Spleen (tissue), 11 donors: ENCODE measurements at regions not wholly inside any gene's neighbourhood (a gene's known extent, or its start where the extent isn't known, plus 50 kb on each side); places are given as distances from the start of the nearest gene placed in this dataset.

Experiments
- DNase-seq: peaks from one replicate; pipeline ENCODE4 v3.0.0-alpha.2; 2020
- H3K27ac ChIP-seq, 8 donors: fragments of 200-600 bp; sonication (generic) in 7 of 8; 1 replicate in 4 of 8; 2 replicates in 4 of 8; pipeline versions ENCODE4 v1.5.0 to v1.8.0; 2016 to 2021; ENCODE audit warnings: inconsistent platforms in 4 of 8, mild to moderate bottlenecking in 4 of 8, moderate library complexity in 1 of 8
- H3K27me3 ChIP-seq, 7 donors: fragments of 200-600 bp; sonication (generic) in 6 of 7; replicated peaks in 1 of 7; 1 replicate in 4 of 7; 2 replicates in 3 of 7; pipeline versions ENCODE4 v1.5.0 to v1.8.0; 2016 to 2021; ENCODE audit warnings: inconsistent platforms in 3 of 7, mild to moderate bottlenecking in 1 of 7
- H3K36me3 ChIP-seq, 6 donors: fragments of 200-600 bp; sonication (generic) in 5 of 6; 1 replicate in 4 of 6; 2 replicates in 2 of 6; pipeline versions ENCODE4 v1.5.0 to v1.8.0; 2016 to 2021; ENCODE audit warnings: inconsistent platforms in 2 of 6
- H3K4me1 ChIP-seq, 6 donors: fragments of 200-600 bp; sonication (generic) in 5 of 6; 1 replicate in 3 of 6; 2 replicates in 3 of 6; pipeline versions ENCODE4 v1.5.0 to v1.8.0; 2016 to 2021; ENCODE audit warnings: inconsistent platforms in 3 of 6
- H3K4me3 ChIP-seq, 8 donors: fragments of 200-600 bp; sonication (generic) in 7 of 8; 1 replicate in 4 of 8; 2 replicates in 4 of 8; pipeline versions ENCODE4 v1.5.0 to v1.8.0; 2016 to 2021; ENCODE audit warnings: inconsistent platforms in 4 of 8, mild to moderate bottlenecking in 4 of 8, moderate library complexity in 2 of 8
- H3K9me3 ChIP-seq, 8 donors: fragments of 200-600 bp; sonication (generic) in 7 of 8; 1 replicate in 4 of 8; 2 replicates in 4 of 8; pipeline versions ENCODE4 v1.5.0 to v1.8.0; 2016 to 2021; ENCODE audit warnings: inconsistent platforms in 4 of 8
- CTCF ChIP-seq, 11 experiments: fragments of 200-600 bp in 7 of 11; fragments of 450-650 bp in 4 of 11; sonication (generic) in 4 of 11; IDR thresholded peaks in 8 of 11; conservative IDR thresholded peaks in 3 of 11; 1 replicate in 7 of 11; 2 replicates in 4 of 11; pipeline versions ENCODE4 v1.4.0 to v1.8.0; 2016 to 2021; ENCODE audit warnings: antibody characterized with exemption in 11 of 11, inconsistent platforms in 4 of 11, mild to moderate bottlenecking in 1 of 11
- POLR2A ChIP-seq, 3 donors: fragments of 450-650 bp; IDR thresholded peaks; one replicate each; pipeline ENCODE4 v1.5.1; 2017; ENCODE audit warnings: antibody characterized with exemption in 3 of 3, mild to moderate bottlenecking in 1 of 3
- POLR2AphosphoS5 ChIP-seq, 3 donors: sonication (generic); formaldehyde crosslinking; IDR thresholded peaks; one replicate each; pipeline ENCODE4 v1.5.1; 2017; ENCODE audit warnings: antibody characterized with exemption in 3 of 3
- WGBS, 5 donors: extraction: QIAGEN DNeasy Blood & Tissue Kit in 3 of 5; methylation state at CpG; one replicate each; pipeline versions ENCODE4 v1.1.5 to v1.1.7; 2013 to 2018; 5-methylcytosine and 5-hydroxymethylcytosine counted together
- intact Hi-C: fragments of 100-400 bp; cut with DNase I; formaldehyde crosslinking; loops from one replicate; pipeline ENCODE4 v1.15.0; 2023; ENCODE audit warnings: low total_unique reads
- donor health status: healthy with polysubstance abuse.
- donor health status: DM: no; HTN: no; CAD: no; lungs with moderate emphysema.
- donor health status: DM: no; HTN: no; CAD: no.
- donor health status: Bipolar disorder and iron deficiency.
- donor health status: healthy.
- donor health status: DM: no; HTN: no; CAD: no.
- donor health status: DM: yes; HTN: yes; CAD: no.

DNA sequence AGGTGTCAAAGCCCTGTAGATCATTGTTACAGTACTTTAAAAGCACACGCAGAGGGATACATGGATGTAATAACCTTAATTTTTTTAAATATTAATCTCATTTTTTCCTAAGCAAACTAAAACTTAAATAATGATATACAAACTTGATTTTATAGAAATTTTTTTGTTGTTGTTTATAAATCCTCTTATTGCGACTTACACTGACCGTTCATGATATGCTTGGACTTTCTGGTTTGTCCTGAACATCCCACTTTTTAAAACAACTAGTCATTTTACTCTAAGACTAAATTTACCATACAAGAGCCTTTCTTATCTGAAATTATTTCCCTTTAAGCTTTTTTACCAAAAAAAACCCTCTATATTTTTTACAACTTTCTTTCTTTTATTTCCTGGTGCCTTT lies 2106.0 kb downstream of the PCDH7 start:
- H3K27ac ChIP-seq = no peak overlapping the region
- no peaks in the 10 kb centered on the region for H3K27me3 ChIP-seq
- 84 to 95% (median 88%) methylated on average over 3 of the region's 3 CpGs for WGBS, 5 donors
- H3K9me3 ChIP-seq = peaks cover 0 to 43% (median 27%) of the 10 kb centered on the region in 8 donors
- no peak for DNase-seq
- intact Hi-C loops = no loop called here
- TF ChIP-seq POLR2A (IDR thresholded peaks at IDR 0.05) (no peak), CTCF (IDR thresholded peaks at IDR 0.05 in 8 of 11, conservative IDR thresholded peaks at IDR 0.05 in 3 of 11) (no peak), POLR2AphosphoS5 (IDR thresholded peaks at IDR 0.05) (no peak)
- H3K4me3 ChIP-seq = no peak overlapping the region
- H3K36me3 ChIP-seq = no peaks in the 10 kb centered on the region
- no peaks in the 10 kb centered on the region for H3K4me1 ChIP-seq

GRCh38 chr4:32830160-32830559 lies 2110.0 kb downstream of the PCDH7 start:
- 87 to 98% (median 91%) methylated on average over 1 of the region's 1 CpG for WGBS, 5 donors
- intact Hi-C loops = no loop called here
- Histone ChIP-seq H3K27me3 (no peaks in the 10 kb centered on the region), H3K9me3 (peaks cover 0 to 37% (median 18%) of the 10 kb centered on the region in 8 donors), H3K4me1 (no peaks in the 10 kb centered on the region), H3K36me3 (no peaks in the 10 kb centered on the region), H3K27ac (no peak overlapping the region), H3K4me3 (no peak overlapping the region)
- no peak for DNase-seq
- TF ChIP-seq POLR2A (IDR thresholded peaks at IDR 0.05) = no peak
- TF ChIP-seq CTCF (IDR thresholded peaks at IDR 0.05 in 8 of 11, conservative IDR thresholded peaks at IDR 0.05 in 3 of 11) = no peak
- no peak for TF ChIP-seq POLR2AphosphoS5 (IDR thresholded peaks at IDR 0.05)

DNA sequence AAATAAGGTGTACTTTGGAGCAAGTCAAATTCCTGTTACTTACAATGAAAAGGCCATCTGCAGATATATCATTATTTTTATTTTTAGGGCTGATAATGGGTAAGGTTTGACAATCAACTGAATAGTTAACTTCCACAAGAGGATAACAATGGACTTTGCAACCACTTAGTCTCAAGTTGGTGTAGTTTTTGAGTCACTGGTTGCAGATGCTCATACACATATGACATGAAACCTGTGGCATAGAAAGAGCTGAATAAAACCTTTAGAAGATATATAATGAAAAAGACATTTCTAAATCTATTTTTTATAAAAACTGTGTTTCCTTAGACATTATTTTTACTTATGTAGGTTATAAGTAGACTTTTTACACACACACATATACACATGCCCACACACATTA lies 2110.9 kb downstream of the PCDH7 start:
- intact Hi-C loops = no loop called here
- no peaks in the 10 kb centered on the region for H3K27me3 ChIP-seq
- no peaks in the 10 kb centered on the region for H3K36me3 ChIP-seq
- H3K4me3 ChIP-seq = no peak overlapping the region
- TF ChIP-seq POLR2AphosphoS5 (IDR thresholded peaks at IDR 0.05) (no peak), CTCF (IDR thresholded peaks at IDR 0.05 in 8 of 11, conservative IDR thresholded peaks at IDR 0.05 in 3 of 11) (no peak), POLR2A (IDR thresholded peaks at IDR 0.05) (no peak)
- no peak overlapping the region for H3K27ac ChIP-seq
- H3K9me3 ChIP-seq = peaks cover 0 to 28% (median 10%) of the 10 kb centered on the region in 8 donors
- H3K4me1 ChIP-seq = no peaks in the 10 kb centered on the region
- DNase-seq = no peak

GRCh38 chr4:32840461-32841189 lies 2120.5 kb downstream of the PCDH7 start:
- no peaks in the 10 kb centered on the region for H3K9me3 ChIP-seq
- TF ChIP-seq POLR2A (IDR thresholded peaks at IDR 0.05) = no peak

More at GRCh38 chr4:32840461-32841189, 2120.5 kb downstream of the PCDH7 start:
- H3K4me3 ChIP-seq = no peak overlapping the region
- DNase-seq = no peak
- intact Hi-C loops = no loop called here
- no peaks in the 10 kb centered on the region for H3K36me3 ChIP-seq
- H3K27me3 ChIP-seq = no peaks in the 10 kb centered on the region
- WGBS, 5 donors = 75 to 87% (median 76%) methylated on average over 4 of the region's 4 CpGs
- H3K27ac ChIP-seq = no peak overlapping the region
- no peaks in the 10 kb centered on the region for H3K4me1 ChIP-seq
